ENCODE measurements at regions not wholly inside any gene's neighbourhood (a gene's known extent, or its start where the extent isn't known, plus 50 kb on each side); places are given as distances from the start of the nearest gene placed in this dataset.
"Not testable (repeated sequence)": the region's sequence is repeated elsewhere in the genome, so short reads cannot be mapped to it uniquely, and the experiment has no call there.

DNA sequence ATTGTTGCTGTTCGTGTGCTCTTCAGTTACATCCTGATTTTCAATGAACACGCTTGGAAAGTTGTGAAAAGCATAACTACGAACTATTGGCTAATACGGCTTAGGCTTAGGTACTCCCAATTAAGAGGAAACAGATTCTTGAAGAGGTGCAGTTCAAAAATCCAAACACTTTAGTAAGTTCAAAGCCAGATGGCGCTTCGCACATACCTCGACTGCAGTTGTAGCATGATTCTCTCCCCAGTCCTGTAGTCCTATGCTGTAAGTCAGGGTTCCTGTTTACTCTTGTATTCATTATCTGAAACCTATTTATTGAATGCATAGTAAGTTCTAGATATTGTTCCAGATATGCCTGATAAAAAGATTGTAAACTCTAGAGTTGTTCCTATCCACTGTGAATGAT, 165.2 kb downstream of the TRIB2 start:
- DNase-seq: no peak

GRCh38 chr2:12882393-12882792, 165.7 kb downstream of the TRIB2 start:
- no peak for DNase-seq

GRCh38 chr2:12883906-12884305, 167.2 kb downstream of the TRIB2 start:
- DNase-seq: no peak

GRCh38 chr2:12884713-12885282, 168.1 kb downstream of the TRIB2 start:
- DNase-seq: no peak

DNA sequence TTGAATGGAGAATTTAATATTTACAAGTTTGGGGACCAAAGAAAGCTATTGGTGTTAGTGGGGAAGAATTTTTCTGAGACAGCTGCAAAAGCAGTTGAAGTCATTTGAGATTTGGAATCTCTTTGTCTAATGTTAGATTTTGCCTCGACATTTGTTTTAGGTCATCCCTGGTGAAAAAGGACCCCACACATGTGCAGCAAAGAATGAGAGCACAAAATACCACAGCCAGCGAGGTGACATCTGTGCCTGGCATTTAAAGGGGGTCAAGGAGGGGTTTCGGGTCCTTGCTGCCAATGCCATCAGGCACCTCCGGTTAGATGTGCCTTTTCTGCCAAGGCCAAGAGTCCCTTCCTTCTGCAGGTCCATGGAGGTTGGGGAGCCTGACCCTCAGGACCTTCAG, 173.3 kb downstream of the TRIB2 start:
- no peak for DNase-seq

DNA sequence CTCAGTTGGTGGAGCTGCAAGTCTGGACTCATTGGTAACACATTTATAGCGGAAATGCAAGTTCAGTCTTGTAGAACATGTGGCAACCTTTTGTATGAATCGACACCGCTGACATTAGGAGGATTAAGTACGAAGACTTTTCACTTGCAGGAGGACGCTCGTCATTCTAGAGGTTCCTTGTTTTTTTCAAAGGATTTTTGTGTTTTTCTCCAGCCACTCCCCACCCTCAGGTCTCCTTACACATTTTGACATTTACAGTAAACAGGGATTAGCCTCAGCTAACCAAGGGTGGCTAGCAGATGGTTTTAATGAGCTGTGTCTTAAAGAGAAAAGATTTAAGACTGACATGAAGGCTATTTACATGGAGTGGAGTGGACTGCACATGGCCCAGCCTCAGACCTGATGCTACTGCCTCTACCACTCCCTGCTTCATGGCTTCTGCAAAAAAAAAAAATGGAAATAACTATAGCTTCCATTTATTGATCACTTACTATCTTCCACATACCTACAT, 173.8 kb downstream of the TRIB2 start:
- no peak for DNase-seq

- DNase-seq: no peak
Measured at GRCh38 chr2:12895017-12895416, 178.3 kb downstream of the TRIB2 start.

- DNase-seq: no peak
Measured at GRCh38 chr2:12896318-12896982, 179.7 kb downstream of the TRIB2 start.

- no peak for DNase-seq
Measured at GRCh38 chr2:12897181-12897580, 180.4 kb downstream of the TRIB2 start.

GRCh38 chr2:12903272-12903671, 186.5 kb downstream of the TRIB2 start:
- no peak for DNase-seq

DNA sequence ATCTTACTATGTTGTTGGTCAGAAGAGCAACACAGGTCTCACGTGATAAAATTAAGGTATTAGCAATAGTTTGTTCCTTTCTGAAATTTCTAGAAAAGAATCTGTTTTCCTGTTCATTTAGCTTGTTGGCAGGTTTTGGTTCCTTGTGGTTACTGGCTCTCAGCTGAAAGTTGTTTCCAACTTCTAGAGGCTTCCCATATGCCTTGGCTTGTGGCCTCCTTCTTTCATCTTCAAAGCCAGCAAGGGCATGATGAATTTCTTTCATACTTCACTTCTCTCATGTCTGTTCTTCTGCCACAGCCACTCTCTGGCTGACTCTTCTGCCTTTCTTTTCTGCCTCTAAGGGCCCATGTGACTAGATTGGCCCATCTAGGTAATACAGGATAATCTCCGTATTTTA, 193.7 kb downstream of the TRIB2 start:
- DNase-seq: no peak

DNA sequence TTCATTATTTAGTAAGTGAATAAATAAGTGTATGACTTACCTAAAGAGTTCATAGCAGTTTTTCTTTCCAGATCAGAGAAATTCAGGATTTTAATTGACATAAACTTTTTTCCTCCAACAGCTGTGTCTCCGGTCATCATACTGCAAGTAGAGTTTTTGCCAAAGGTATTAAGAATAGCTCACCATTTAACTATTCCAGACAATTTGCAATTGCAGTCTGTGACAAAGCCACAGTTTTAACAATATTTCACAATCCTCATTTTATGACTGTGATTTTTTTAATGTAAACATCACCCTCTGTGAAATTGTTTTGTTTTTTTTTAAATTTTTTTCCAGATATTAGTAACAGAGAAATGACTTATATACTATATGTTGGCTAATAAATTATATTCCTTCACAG, 199.1 kb downstream of the TRIB2 start:
- DNase-seq: no peak

DNA sequence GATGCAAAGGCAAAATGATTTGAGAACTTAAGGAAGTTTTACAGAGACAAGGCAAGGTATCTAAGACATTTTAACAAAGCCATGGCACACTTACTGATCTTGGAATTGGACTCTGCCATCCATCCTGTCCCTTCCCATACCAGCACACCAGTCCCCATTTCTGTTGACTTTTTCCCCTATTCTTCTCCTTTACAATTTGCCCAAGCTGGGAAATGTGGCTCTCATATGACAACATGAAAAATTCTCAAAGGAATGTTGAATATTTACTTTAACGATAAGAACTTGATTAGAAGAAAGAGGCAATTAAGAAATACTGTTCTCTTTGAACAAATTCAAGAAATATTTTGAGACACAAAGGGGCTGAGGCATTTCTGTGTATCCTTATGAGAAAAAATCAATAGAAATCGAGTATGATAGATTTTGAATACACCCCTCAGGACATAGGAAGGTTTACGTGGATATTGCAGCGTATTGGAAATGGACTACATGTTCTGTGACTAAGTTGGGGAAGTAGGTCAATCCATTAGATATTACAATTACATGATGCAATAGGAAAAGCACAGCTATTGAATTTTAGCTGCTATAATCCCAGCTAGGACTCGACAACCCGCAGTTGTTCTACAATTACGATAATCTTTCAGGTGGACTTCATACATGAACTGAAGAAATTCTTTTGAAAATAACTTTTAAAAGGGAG, 201.6 kb downstream of the TRIB2 start:
- DNase-seq: peak; percentile 19

DNA sequence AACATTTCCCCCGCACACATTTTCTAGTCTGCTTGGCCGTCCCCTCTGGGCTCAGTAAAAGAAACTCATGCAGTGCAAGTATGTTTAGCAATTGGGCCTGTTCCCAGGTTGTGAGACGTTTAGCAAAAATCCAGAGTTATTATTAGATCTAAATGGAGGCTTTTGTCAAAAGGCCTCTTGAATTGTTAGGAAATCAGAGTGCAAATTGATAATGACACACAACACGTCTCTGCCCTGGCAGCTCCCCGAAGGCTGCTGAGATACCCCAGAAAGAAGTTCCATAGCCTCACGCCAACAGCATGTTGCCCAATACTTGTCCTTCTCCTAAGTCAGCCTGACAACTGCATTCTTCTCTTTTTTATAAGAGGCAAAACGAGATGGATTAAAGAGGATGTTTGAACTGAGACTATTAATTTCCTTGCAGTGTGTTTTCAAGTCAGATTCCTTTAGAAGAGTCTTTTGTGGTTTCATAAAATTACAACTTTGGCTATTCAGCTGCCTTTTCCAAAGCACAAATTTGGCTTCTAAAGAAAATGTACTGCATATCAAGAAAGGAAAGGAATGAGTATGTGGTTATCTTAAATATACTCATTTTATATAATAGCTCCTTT, 202.2 kb downstream of the TRIB2 start:
- DNase-seq: peak; percentile 24

DNA sequence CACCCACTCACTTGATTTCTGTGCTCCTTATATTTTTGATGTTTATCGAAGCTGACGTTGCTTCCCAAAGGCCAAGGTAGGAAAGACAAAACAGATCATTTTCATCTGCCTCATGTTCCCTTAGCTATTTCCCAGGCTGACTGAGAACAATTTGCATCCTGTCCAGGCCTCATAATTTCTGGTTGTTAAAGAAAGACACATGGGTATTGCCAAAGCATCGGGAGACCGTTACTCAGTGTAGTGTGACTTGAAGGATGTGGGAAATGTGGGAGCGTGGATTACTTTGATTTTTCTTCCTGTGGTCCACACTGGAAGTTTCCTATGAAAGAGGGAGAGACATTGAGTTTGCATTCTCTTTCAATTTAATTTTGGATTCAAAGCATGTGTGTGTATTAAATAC, 204.6 kb downstream of the TRIB2 start:
- no peak for DNase-seq

- DNase-seq: no peak
Measured at GRCh38 chr2:12923907-12924610, 207.3 kb downstream of the TRIB2 start.

DNA sequence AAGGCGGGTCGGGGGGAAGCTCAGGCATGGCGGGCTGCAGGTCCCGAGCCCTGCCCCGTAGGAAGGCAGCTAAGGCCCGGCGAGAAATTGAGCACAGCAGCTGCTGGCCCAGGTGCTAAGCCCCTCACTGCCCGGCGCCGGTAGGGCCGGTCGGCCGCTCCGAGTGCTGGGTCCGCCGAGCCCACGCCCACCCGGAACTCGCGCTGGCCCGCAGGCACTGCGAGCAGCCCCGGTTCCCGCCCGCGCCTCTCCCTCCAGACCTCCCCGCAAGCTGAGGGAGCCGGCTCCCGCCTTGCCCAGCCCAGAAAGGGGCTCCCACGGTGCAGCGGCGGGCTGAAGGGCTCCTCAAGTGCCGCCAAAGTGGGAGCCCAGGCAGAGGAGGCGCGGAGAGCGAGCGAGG, 209.9 kb downstream of the TRIB2 start:
- not testable (repeated sequence) for DNase-seq

DNA sequence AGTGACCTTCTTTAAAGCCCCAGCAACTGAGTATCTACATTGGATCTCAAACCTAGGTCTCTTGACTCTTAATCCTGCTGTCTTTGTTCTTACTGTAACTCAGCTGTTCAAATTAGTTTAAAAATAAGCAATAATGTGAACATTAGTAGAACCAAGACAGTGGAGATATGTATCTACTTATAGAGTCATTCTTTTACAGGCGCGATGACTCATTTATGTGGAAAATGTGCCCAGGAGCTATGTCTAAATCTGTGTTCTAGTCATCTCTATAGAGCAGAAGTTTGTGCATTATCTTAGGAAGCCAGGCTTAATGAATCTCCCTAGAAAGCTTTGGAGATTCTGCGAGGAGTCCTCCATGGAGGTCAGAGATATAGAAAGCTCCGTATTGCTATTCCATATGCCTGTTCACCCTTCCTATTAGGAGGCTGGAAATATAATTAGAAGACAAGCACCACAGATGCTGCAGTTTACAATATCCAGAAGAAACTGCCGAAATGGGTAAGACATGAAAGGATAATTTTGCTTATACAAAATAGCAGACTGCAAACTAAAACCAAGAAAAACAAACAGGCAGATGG, 211.6 kb downstream of the TRIB2 start:
- DNase-seq: no peak

GRCh38 chr2:12928775-12929401, 212.2 kb downstream of the TRIB2 start:
- no peak for DNase-seq

- no peak for DNase-seq
Measured at GRCh38 chr2:12929758-12930157, 213.0 kb downstream of the TRIB2 start.

- DNase-seq: no peak
Measured at GRCh38 chr2:12930391-12930790, 213.7 kb downstream of the TRIB2 start.

GRCh38 chr2:12931186-12931844, 214.6 kb downstream of the TRIB2 start:
- DNase-seq: peak; percentile 53
